HEK293 (cell line): ENCODE measurements at regions not wholly inside any gene's neighbourhood (a gene's known extent, or its start where the extent isn't known, plus 50 kb on each side); places are given as distances from the start of the nearest gene placed in this dataset.

Experiments
- ZNF274 ChIP-seq, 2 experiments: fragments of 200-500 bp in 1 of 2; fragments of 450-650 bp in 1 of 2; sonication (Bioruptor generic) in 1 of 2; formaldehyde crosslinking in 1 of 2; IDR thresholded peaks; 2 replicates each; pipeline versions ENCODE4 v1.5.1 to v1.6.1; 2014 to 2016; ENCODE audit warnings: borderline replicate concordance in 1 of 2, inconsistent platforms in 1 of 2, low read length in 1 of 2, missing biosample characterization in 1 of 2, missing genetic modification characterization in 1 of 2
- ZNF76 ChIP-seq: fragments of 450-650 bp; formaldehyde crosslinking; IDR thresholded peaks from 2 replicates; pipeline ENCODE4; 2016; ENCODE audit warnings: low read depth, missing biosample characterization, missing genetic modification characterization, borderline replicate concordance

- TF ChIP-seq ZNF76 (no peak), ZNF274 (IDR thresholded peaks at IDR 0.05; ENCODE audit: low read length) (no peak), ZNF274 (tag by site-specific recombination; IDR thresholded peaks at IDR 0.05; ENCODE audit: borderline replicate concordance) (no peak)
Measured at GRCh38 chr6:169839898-169840631, 88.6 kb downstream of the ERMARD start.
